SK-N-SH (cell line): ENCODE measurements at regions not wholly inside any gene's neighbourhood (a gene's known extent, or its start where the extent isn't known, plus 50 kb on each side); places are given as distances from the start of the nearest gene placed in this dataset.

ENCODE experiments used
- CTCF ChIA-PET: fragments of 300-600, 350-600 bp; formaldehyde crosslinking; extraction: SDS; loops from one replicate; lab custom pipeline; 2021; lab: Yijun Ruan, JAX
- POLR2A ChIA-PET: fragments of 350-600 bp; sonication (Branson Sonifier 250); formaldehyde crosslinking; extraction: SDS; loops from one replicate; lab custom pipeline; 2020; ENCODE audit warnings: antibody characterized with exemption, inconsistent platforms; lab: Yijun Ruan, JAX
- DNase-seq: peaks from one replicate; pipeline ENCODE4 v3.0.0; 2012
- H2AFZ ChIP-seq: fragments of 200-600 bp; sonication (generic); 2 replicates; pipeline ENCODE4 v1.8.1; 2016; ENCODE audit warnings: antibody characterized with exemption, mild to moderate bottlenecking, low read depth
- H3F3A ChIP-seq: fragments of 200-600 bp; sonication (generic); replicated peaks from 2 replicates; pipeline ENCODE3; 2016; ENCODE audit warnings: antibody characterized with exemption, mild to moderate bottlenecking; ENCODE audit not compliant: insufficient read depth
- H3K27ac ChIP-seq, 2 experiments: fragments of 200-500 bp in 1 of 2; fragments of 200-600 bp in 1 of 2; sonication (Bioruptor generic) in 1 of 2; sonication (generic), shearing (Covaris generic) in 1 of 2; 2 replicates each; pipeline versions ENCODE4 v1.5.1 to v1.6.1; 2014 to 2016; ENCODE audit warnings: low read depth in 2 of 2, inconsistent platforms in 1 of 2, low read length in 1 of 2, mild to moderate bottlenecking in 1 of 2, mixed read lengths in 1 of 2
- H3K27me3 ChIP-seq: fragments of 200-600 bp; sonication (generic), shearing (Covaris generic); 2 replicates; pipeline ENCODE4 v1.6.1; 2016; ENCODE audit warnings: mixed run types; ENCODE audit not compliant: insufficient read depth
- H3K36me3 ChIP-seq, 2 experiments: fragments of 200-500 bp in 1 of 2; fragments of 200-600 bp in 1 of 2; sonication (Bioruptor generic) in 1 of 2; sonication (generic) in 1 of 2; replicated peaks in 1 of 2; 2 replicates each; pipeline versions ENCODE3 to v1.5.1; 2014 to 2016; ENCODE audit warnings: low read length in 1 of 2, mild to moderate bottlenecking in 1 of 2; ENCODE audit not compliant: insufficient read depth in 2 of 2, control insufficient read depth in 1 of 2
- H3K4me1 ChIP-seq, 2 experiments: fragments of 200-500 bp in 1 of 2; fragments of 200-600 bp in 1 of 2; sonication (Bioruptor generic) in 1 of 2; sonication (generic), shearing (Covaris generic) in 1 of 2; 2 replicates each; pipeline versions ENCODE4 v1.5.1 to v1.6.1; 2014 to 2016; ENCODE audit warnings: low read depth in 1 of 2, low read length in 1 of 2, mixed run types in 1 of 2; ENCODE audit not compliant: insufficient read depth in 2 of 2, control insufficient read depth in 1 of 2
- H3K4me2 ChIP-seq: fragments of 200-600 bp; sonication (generic), shearing (Covaris generic); 2 replicates; pipeline ENCODE4 v1.6.1; 2017; ENCODE audit warnings: mixed run types
- H3K4me3 ChIP-seq, 2 experiments: fragments of 200-500 bp in 1 of 2; fragments of 200-600 bp in 1 of 2; sonication (Bioruptor generic) in 1 of 2; sonication (generic), shearing (Covaris generic) in 1 of 2; 2 replicates each; pipeline versions ENCODE4 v1.5.1 to v1.8.1; 2014 to 2016; ENCODE audit warnings: low read depth in 2 of 2, inconsistent platforms in 1 of 2, low read length in 1 of 2, mild to moderate bottlenecking in 1 of 2, mixed read lengths in 1 of 2, moderate library complexity in 1 of 2
- H3K79me2 ChIP-seq: fragments of 200-600 bp; sonication (generic); 2 replicates; pipeline ENCODE4 v1.8.1; 2017; ENCODE audit warnings: mild to moderate bottlenecking; ENCODE audit not compliant: insufficient read depth
- H3K9ac ChIP-seq: fragments of 200-600 bp; sonication (generic); 2 replicates; pipeline ENCODE4 v1.6.1; 2017; ENCODE audit warnings: mixed run types
- H3K9me2 ChIP-seq: fragments of 200-600 bp; sonication (generic); 2 replicates; pipeline ENCODE4 v1.6.1; 2017; ENCODE audit warnings: mixed run types
- H3K9me3 ChIP-seq: fragments of 200-600 bp; sonication (generic); 2 replicates; pipeline ENCODE4 v1.6.1; 2017; ENCODE audit warnings: mixed run types, mild to moderate bottlenecking, moderate library complexity
- H4K20me1 ChIP-seq: fragments of 200-600 bp; sonication (generic); 2 replicates; pipeline ENCODE4 v1.6.1; 2017; ENCODE audit warnings: mild to moderate bottlenecking, mixed run types; ENCODE audit not compliant: insufficient read depth
- CHD2 ChIP-seq: fragments of 150-350 bp; IDR thresholded peaks from 2 replicates; pipeline ENCODE4 v1.6.1; 2018; ENCODE audit warnings: low read length; ENCODE audit not compliant: partially characterized antibody
- ELF1 ChIP-seq: IDR thresholded peaks from 2 replicates; pipeline ENCODE4 v1.4.0; 2012
- FOXM1 ChIP-seq: IDR thresholded peaks from 2 replicates; pipeline ENCODE4 v1.4.0; 2012; ENCODE audit warnings: low read depth, mild to moderate bottlenecking
- POLR2AphosphoS5 ChIP-seq: IDR thresholded peaks from 2 replicates; pipeline ENCODE4 v1.6.1; 2012; ENCODE audit warnings: low read depth, low read length
- RAD21 ChIP-seq: IDR thresholded peaks from 2 replicates; pipeline ENCODE4 v1.6.1; 2012; ENCODE audit warnings: mild to moderate bottlenecking, low read length
- RFX5 ChIP-seq: IDR thresholded peaks from 2 replicates; pipeline ENCODE4 v1.6.1; 2012; ENCODE audit warnings: mild to moderate bottlenecking, improper control_type of control experiment, low read length
- SMC3 ChIP-seq: IDR thresholded peaks from 2 replicates; pipeline ENCODE4 v1.6.1; 2012; ENCODE audit warnings: low read depth, low read length, improper control_type of control experiment
- WGBS: methylation state at CpG from one replicate; pipeline ENCODE4 v1.1.6; 2017; ENCODE audit warnings: low lambda C conversion rate; 5-methylcytosine and 5-hydroxymethylcytosine counted together
- TF ChIP-seq, protein P1 (sequence below): IDR thresholded peaks from 2 replicates; pipeline ENCODE4 v1.4.0; 2012; ENCODE audit warnings: low read depth
- TF ChIP-seq, protein P2 (sequence below): IDR thresholded peaks from 2 replicates; pipeline ENCODE4 v1.4.0; 2012; ENCODE audit warnings: low read depth, borderline replicate concordance
- TF ChIP-seq, protein P3 (sequence below): IDR thresholded peaks from 2 replicates; pipeline ENCODE4 v1.4.0; 2012; ENCODE audit warnings: low read depth, borderline replicate concordance
- TF ChIP-seq, protein P4 (sequence below): fragments of 150-350 bp; IDR thresholded peaks from 2 replicates; pipeline ENCODE4 v1.6.1; 2017; ENCODE audit warnings: antibody characterized with exemption, low read length, low read depth, borderline replicate concordance

DNA sequence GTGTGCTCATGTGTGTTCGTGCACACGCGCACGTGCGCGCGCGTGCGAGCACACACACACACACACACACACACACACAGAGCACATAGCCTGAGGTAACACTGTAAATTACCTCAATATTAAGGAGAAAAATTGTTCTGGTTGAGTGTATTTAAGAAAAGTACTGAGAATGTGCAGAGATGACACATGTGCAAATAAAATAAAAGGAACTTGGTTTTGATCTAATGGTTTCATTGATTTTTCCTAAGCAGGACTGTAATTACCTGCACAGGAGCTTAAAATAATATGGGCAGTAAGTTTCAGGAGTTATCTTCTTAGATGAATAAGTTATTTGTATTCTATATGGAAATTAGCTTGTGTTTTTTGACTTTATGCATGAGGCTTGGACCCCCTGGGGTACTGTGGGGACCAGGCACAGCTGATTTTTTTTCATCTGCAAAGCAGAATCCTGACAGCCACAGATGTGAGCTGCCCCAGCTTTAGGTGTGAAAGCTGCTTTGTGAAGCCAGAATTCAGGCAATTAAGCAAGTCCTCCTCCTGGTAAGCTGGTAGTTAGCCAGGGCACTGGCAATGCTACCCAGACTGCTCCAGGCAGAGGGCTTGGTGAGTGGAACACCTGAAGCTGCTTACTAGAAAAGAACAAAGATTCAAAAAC is 1040.6 kb upstream of the CITED2 start:
- TF ChIP-seq RAD21, result no peak
- TF ChIP-seq, protein P1, sequence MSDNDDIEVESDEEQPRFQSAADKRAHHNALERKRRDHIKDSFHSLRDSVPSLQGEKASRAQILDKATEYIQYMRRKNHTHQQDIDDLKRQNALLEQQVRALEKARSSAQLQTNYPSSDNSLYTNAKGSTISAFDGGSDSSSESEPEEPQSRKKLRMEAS, result no peak
- Histone ChIP-seq H3K9me3 (no peaks in the 10 kb centered on the region), H3F3A (no peaks in the 10 kb centered on the region), H3K79me2 (no peaks in the 10 kb centered on the region), H4K20me1 (no peaks in the 10 kb centered on the region), H3K27me3 (no peaks in the 10 kb centered on the region), H2AFZ (no peak overlapping the region), H3K36me3 (no peaks in the 10 kb centered on the region), H3K9ac (no peak overlapping the region), H3K4me1 (no peaks in the 10 kb centered on the region), H3K27ac (no peak overlapping the region), H3K4me2 (no peak overlapping the region), H3K9me2 (no peaks in the 10 kb centered on the region), H3K4me3 (no peak overlapping the region)
- DNase-seq, result no peak
- ChIA-PET CTCF (no interaction called here), POLR2A (interaction anchor here (0.7 kb wide), 1 partner anchor 71 kb away, joined by 3 read pairs; no protein-coding TSS in a partner anchor)
- WGBS, result 95% methylated on average over 9 of the region's 9 CpGs

DNA sequence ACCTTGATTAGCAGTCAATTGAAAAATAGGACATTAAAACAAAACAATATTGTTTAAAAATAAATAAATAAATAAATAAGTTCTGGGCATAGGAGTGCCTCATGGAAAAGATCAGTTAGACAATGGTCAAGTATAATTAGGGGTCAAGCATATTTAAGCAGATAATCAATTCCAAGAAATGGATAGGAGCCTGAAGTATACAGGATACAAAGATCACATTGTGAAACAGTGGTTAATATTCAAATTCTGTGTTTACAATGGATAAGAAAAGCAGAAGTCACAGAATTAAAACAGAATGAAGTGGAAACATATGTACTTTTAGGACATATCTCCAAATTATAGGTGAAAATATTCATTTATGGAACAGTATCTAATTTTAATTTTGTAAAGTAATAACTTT is 1028.6 kb upstream of the CITED2 start:
- Histone ChIP-seq H3K4me1 (no peaks in the 10 kb centered on the region; a peak in 2 of 4 replicates), H3K27me3 (no peaks in the 10 kb centered on the region), H3K4me2 (no peak overlapping the region), H3K27ac (no peak overlapping the region)
- CTCF ChIA-PET, result no interaction called here
- no peak for TF ChIP-seq FOXM1
- TF ChIP-seq RAD21, result no peak
- no peak for TF ChIP-seq SMC3
- TF ChIP-seq POLR2AphosphoS5, result no peak
- TF ChIP-seq, protein P2, sequence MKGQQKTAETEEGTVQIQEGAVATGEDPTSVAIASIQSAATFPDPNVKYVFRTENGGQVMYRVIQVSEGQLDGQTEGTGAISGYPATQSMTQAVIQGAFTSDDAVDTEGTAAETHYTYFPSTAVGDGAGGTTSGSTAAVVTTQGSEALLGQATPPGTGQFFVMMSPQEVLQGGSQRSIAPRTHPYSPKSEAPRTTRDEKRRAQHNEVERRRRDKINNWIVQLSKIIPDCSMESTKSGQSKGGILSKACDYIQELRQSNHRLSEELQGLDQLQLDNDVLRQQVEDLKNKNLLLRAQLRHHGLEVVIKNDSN, result no peak
- TF ChIP-seq, protein P3, sequence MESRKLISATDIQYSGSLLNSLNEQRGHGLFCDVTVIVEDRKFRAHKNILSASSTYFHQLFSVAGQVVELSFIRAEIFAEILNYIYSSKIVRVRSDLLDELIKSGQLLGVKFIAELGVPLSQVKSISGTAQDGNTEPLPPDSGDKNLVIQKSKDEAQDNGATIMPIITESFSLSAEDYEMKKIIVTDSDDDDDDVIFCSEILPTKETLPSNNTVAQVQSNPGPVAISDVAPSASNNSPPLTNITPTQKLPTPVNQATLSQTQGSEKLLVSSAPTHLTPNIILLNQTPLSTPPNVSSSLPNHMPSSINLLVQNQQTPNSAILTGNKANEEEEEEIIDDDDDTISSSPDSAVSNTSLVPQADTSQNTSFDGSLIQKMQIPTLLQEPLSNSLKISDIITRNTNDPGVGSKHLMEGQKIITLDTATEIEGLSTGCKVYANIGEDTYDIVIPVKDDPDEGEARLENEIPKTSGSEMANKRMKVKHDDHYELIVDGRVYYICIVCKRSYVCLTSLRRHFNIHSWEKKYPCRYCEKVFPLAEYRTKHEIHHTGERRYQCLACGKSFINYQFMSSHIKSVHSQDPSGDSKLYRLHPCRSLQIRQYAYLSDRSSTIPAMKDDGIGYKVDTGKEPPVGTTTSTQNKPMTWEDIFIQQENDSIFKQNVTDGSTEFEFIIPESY, result no peak
- TF ChIP-seq RFX5, result no peak
- TF ChIP-seq, protein P4, sequence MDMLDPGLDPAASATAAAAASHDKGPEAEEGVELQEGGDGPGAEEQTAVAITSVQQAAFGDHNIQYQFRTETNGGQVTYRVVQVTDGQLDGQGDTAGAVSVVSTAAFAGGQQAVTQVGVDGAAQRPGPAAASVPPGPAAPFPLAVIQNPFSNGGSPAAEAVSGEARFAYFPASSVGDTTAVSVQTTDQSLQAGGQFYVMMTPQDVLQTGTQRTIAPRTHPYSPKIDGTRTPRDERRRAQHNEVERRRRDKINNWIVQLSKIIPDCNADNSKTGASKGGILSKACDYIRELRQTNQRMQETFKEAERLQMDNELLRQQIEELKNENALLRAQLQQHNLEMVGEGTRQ, result no peak
- TF ChIP-seq ELF1, result no peak
- no peak for TF ChIP-seq CHD2
- TF ChIP-seq, all 33 proteins: peak for 0
- Histone ChIP-seq H3K4me3 (no peak overlapping the region), H3K9ac (no peak overlapping the region), H3K36me3 (no peaks in the 10 kb centered on the region), H3F3A (peaks cover 6% of the 10 kb centered on the region), H3K79me2 (no peaks in the 10 kb centered on the region), H3K9me3 (peaks cover 4% of the 10 kb centered on the region; the same call in 1 of the 2 replicates), H4K20me1 (no peaks in the 10 kb centered on the region), H3K9me2 (no peaks in the 10 kb centered on the region), H2AFZ (no peak overlapping the region)
- POLR2A ChIA-PET, result no interaction called here
- no peak for DNase-seq
